Right atrium auricular region (tissue), 2 donors: ENCODE measurements at regions not wholly inside any gene's neighbourhood (a gene's known extent, or its start where the extent isn't known, plus 50 kb on each side); places are given as distances from the start of the nearest gene placed in this dataset.
"Not testable (repeated sequence)": the region's sequence is repeated elsewhere in the genome, so short reads cannot be mapped to it uniquely, and the experiment has no call there.

Experiments
- DNase-seq: peaks from one replicate; pipeline ENCODE4 v3.0.0-alpha.2; 2019; ENCODE audit warnings: low spot score
- H3K27ac ChIP-seq, 2 donors: fragments of 200-600 bp; sonication (generic); 1 replicate in 1 of 2; 2 replicates in 1 of 2; pipeline ENCODE4 v1.5.1; 2016 to 2019
- H3K27me3 ChIP-seq, 2 donors: fragments of 200-600 bp; sonication (generic); one replicate each; pipeline versions ENCODE4 v1.5.1 to v1.6.0; 2017 to 2019
- H3K36me3 ChIP-seq: fragments of 200-600 bp; sonication (generic); one replicate; pipeline ENCODE4 v1.5.1; 2016
- H3K4me1 ChIP-seq, 2 donors: fragments of 200-600 bp; sonication (generic); one replicate each; pipeline versions ENCODE4 v1.5.1 to v1.6.0; 2017 to 2019
- H3K4me3 ChIP-seq, 2 donors: fragments of 200-600 bp; sonication (generic); 1 replicate in 1 of 2; 2 replicates in 1 of 2; pipeline ENCODE4 v1.5.1; 2017 to 2019; ENCODE audit warnings: mild to moderate bottlenecking in 1 of 2, moderate library complexity in 1 of 2
- H3K9me3 ChIP-seq, 2 donors: fragments of 200-600 bp; sonication (generic); one replicate each; pipeline ENCODE4 v1.5.1; 2019
- TF ChIP-seq, protein P1 (sequence below), 2 donors: fragments of 200-600 bp; sonication (generic); IDR thresholded peaks; one replicate each; pipeline ENCODE4 v1.5.1; 2019; ENCODE audit warnings: antibody characterized with exemption in 2 of 2

DNA sequence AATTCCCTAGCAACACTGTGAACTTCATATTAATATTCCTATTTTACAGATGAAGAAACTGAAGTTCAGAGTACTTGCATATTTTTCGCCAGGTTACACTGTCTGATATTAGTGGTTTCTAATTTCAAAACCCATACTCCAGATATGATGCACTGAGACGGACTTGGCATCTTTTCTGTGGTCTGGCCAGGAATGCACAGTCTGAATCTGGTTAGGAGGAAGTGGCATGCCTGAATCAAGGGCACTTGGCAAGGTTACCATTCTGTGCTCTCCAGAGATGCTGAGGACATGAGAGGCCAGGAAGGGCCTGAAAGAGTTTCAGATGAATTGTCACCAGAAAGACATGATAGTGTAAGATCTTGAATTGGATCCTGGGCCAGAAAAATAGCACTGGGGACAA lies 150.1 kb downstream of the HAO1 start:
- TF ChIP-seq, protein P1, sequence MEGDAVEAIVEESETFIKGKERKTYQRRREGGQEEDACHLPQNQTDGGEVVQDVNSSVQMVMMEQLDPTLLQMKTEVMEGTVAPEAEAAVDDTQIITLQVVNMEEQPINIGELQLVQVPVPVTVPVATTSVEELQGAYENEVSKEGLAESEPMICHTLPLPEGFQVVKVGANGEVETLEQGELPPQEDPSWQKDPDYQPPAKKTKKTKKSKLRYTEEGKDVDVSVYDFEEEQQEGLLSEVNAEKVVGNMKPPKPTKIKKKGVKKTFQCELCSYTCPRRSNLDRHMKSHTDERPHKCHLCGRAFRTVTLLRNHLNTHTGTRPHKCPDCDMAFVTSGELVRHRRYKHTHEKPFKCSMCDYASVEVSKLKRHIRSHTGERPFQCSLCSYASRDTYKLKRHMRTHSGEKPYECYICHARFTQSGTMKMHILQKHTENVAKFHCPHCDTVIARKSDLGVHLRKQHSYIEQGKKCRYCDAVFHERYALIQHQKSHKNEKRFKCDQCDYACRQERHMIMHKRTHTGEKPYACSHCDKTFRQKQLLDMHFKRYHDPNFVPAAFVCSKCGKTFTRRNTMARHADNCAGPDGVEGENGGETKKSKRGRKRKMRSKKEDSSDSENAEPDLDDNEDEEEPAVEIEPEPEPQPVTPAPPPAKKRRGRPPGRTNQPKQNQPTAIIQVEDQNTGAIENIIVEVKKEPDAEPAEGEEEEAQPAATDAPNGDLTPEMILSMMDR (IDR thresholded peaks at IDR 0.05) = no peak
- Histone ChIP-seq H3K27me3 (no peaks in the 10 kb centered on the region), H3K4me3 (no peak overlapping the region), H3K27ac (no peak overlapping the region), H3K36me3 (no peaks in the 10 kb centered on the region), H3K4me1 (no peaks in the 10 kb centered on the region), H3K9me3 (no peaks in the 10 kb centered on the region)
- DNase-seq = no peak

DNA sequence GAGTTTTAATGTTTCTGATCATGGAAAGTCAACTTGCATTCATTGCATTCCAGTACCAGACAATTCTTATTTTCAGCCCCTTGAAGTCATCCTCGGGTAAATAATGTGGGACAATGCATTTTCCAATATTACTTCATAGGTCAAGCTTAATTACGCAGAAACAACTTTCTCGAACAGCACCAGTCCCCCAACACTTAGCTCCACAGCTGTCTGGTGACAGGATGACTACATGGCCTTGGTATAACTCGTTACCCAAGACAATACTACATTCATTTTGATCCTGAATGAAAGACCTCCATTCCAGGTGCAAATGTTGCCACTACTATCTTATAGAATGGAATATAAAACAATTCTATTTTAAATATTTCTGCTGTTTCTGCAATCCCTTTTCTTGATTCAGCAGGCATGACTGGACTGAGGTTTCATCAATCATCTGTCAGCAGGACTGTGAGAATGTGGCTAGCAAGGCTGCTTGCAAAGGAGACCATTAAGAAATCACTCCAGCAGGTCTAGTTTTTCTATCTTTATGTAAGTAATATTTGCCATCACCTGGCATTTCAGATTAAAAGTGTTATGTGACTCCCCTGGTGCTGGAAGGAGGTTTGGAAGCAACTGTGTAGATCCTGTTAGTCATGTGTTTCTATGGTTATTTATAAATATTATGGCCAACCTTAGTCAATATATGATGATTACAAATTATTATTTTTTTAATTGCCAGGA lies 147.9 kb downstream of the HAO1 start:
- no peaks in the 10 kb centered on the region for H3K4me1 ChIP-seq
- H3K9me3 ChIP-seq = no peaks in the 10 kb centered on the region
- DNase-seq = no peak
- H3K4me3 ChIP-seq = no peak overlapping the region
- no peak overlapping the region for H3K27ac ChIP-seq
- no peaks in the 10 kb centered on the region for H3K27me3 ChIP-seq
- no peaks in the 10 kb centered on the region for H3K36me3 ChIP-seq
- TF ChIP-seq, protein P1 (IDR thresholded peaks at IDR 0.05) = no peak

DNA sequence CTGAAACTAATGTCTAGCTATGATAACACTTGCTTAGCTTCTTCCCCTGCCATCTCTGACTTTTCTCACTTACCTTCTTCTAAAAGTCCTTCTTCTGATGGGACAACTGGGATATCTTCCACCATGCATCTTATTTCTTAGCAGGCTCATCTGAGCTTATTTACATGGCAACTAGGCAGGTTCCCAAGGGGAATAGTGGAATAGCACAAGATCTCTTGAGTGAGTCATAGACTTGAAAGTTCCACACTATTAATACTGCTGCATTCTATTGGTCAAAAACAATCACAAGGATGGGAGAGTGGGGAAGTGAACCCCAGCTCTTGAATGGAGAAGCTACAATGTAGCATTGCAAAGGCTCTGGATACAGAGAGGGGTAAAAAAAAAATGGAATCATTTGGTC lies 142.1 kb downstream of the HAO1 start:
- H3K27me3 ChIP-seq = no peaks in the 10 kb centered on the region
- TF ChIP-seq, protein P1 (IDR thresholded peaks at IDR 0.05) = no peak
- H3K4me3 ChIP-seq = no peak overlapping the region
- no peak for DNase-seq
- H3K27ac ChIP-seq = no peak overlapping the region
- H3K4me1 ChIP-seq = no peaks in the 10 kb centered on the region
- H3K9me3 ChIP-seq = no peaks in the 10 kb centered on the region
- no peaks in the 10 kb centered on the region for H3K36me3 ChIP-seq

DNA sequence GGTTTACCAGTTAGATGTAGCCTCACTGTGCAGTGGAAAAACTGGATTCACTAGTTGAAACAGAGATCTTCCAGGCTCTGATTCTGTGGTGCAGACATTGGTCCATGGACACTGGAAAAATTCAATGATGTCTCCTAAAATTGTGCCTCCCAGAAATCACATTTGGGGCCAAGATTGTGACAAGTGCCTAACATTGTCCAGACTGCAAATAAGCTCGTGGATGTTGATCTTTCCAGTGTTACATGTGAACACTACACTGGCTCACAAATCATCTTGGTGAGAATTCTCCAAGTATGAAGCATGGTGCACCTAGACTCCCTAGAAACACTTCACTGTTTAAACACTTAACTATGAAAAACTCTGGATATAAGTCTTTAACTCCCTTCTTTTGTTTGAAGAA lies 140.4 kb downstream of the HAO1 start:
- H3K9me3 ChIP-seq = no peaks in the 10 kb centered on the region
- no peak overlapping the region for H3K27ac ChIP-seq
- H3K36me3 ChIP-seq = no peaks in the 10 kb centered on the region
- no peaks in the 10 kb centered on the region for H3K4me1 ChIP-seq
- TF ChIP-seq, protein P1 (IDR thresholded peaks at IDR 0.05) = no peak
- H3K27me3 ChIP-seq = no peaks in the 10 kb centered on the region
- no peak for DNase-seq
- H3K4me3 ChIP-seq = no peak overlapping the region

DNA sequence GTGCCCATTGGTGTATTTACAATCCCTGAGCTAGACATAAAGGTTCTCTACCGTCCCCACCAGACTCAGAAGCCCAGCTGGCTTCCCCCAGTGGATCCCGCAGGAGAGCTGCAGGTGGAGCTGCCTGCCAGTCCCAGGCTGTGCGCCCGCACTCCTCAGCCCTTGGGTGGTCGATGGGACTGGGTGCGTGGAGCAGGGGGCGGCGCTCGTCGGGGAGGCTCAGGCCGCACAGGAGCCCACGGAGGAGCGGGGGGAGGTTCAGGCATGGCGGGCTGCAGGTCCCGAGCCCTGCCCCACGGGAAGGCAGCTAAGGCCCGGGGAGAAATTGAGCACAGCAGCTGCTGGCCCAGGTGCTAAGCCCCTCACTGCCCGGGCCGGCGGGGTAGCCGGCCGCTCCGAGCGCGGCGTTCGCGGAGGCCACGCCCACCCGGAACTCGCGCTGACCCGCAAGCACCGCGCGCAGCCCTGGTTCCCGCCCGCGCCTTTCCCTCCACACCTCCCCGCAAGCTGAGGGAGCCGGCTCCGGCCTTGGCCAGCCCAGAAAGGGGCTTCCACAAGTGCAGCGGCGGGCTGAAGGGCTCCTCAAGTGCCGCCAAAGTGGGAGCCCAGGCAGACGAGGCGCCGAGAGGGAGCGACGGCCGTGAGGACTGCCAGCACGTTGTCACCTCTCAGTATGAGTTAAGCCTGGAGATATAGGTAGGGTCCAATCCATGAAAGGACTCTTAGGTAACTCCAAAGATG lies 136.7 kb downstream of the HAO1 start:
- H3K36me3 ChIP-seq, H3K9me3 ChIP-seq, H3K27me3 ChIP-seq, DNase-seq, H3K4me1 ChIP-seq, H3K27ac ChIP-seq, H3K4me3 ChIP-seq: not testable (repeated sequence)

DNA sequence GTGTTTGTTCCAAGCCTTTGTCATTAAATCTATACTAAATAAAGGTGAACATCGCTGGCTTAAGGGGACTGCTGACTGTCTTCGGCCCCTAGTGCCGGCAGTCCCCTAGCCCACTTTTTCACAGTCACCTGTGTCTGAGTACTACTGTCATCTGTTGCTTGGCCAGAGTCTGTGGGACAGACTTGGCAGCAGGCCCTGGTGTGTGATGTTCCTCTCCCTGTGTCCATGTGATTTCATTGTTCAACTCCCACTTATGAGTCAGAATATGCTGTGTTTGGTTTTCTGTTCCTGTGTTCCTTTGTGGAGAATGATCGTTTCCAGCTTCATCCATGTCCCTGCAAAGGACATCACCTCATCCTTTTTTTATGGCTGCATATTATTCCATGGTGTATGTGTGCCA lies 133.4 kb downstream of the HAO1 start:
- Histone ChIP-seq H3K36me3 (no peaks in the 10 kb centered on the region), H3K4me3 (no peak overlapping the region), H3K27ac (no peak overlapping the region), H3K27me3 (no peaks in the 10 kb centered on the region), H3K9me3 (peaks cover 0 to 9% of the 10 kb centered on the region in 2 donors), H3K4me1 (no peaks in the 10 kb centered on the region)
- TF ChIP-seq, protein P1 (IDR thresholded peaks at IDR 0.05) = no peak
- DNase-seq = no peak
